Epidermal melanocyte (primary cell): ENCODE measurements at regions not wholly inside any gene's neighbourhood (a gene's known extent, or its start where the extent isn't known, plus 50 kb on each side); places are given as distances from the start of the nearest gene placed in this dataset.
A peak's percentile ranks its signal among the peaks of the same experiment; 100 is the strongest.

Source experiments
- DNase-seq: peaks from one replicate; pipeline ENCODE4 v3.0.0; 2011; ENCODE audit warnings: low spot score; ENCODE audit not compliant: insufficient read length

DNA sequence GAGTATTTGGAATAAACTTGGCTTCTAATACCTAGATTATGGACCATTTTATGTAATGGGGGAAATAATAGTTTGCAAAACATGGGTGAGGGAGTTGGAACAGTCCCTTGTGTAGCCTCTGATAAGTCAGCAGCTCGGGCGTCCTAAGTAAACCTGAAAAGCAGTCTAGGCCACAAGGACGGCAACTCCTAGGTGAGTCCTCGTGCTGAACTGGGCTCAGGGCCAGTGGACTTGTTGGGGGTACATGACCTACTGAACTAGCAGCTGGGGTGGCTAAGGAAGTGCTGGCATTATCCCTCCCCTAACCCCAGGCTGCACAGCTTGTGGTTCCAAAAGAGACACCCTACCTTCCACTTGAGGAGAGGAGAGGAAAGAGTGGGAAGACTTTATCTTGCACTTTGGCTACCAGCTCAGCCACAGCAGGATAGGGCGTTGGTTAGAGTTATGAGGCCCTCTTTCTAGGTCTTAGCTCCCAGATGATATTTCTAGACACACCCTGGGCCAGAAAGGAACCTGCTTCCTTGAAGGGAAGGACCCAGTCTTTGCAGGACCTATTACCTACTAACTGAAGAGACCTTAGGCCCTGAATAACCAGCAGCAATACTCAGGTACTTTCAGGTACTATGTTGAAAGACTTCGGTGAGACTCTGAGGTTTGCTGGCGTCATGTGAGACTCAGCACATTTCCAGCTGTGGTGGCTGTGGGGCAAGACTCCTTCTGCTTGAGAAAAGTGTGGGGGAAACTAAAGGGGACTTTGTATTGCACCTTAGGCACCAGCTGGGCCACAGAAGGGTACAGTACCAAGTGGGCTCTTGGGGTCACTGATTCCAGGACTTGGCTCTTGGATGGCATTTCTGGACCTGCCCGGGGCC lies 71.0 kb downstream of the AQP4 start:
- DNase-seq: no peak

DNA sequence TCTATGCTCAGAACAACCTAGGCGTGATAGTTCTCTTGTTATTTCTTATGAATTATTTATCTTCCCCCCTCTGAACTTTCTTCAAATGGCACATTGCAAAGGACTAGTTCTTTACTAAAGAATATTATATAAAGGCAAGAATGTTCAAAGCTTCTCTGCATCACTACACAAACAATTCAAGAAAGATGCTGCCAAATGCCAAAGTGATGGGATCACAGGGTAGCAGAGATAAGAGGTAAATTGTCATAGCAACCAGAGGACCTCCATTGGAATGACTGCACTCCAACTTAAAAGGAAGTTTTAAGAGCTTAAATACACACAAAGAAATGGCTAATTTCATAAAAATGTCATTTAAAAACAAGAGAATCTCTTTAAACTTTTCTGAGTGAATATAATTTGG lies 72.8 kb downstream of the AQP4 start:
- no peak for DNase-seq

DNA sequence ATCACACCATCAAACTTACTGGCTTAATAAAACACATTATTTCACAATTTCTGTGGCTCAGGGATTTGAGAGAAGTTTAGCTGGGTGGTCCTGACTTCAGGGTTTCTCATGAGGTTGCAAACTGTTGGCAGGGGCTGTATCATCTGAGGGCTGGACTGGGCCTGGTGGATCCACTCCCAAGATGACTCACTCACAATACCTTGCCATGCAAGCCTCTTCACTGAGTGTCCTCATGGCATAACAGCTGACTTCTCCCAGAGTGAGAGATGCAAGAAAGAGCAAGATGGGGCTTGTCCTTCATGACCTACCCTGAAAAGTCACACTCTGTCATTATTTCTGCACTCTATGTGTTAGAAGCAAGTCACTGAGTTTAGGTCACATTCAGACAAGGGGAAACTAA lies 73.8 kb downstream of the AQP4 start:
- no peak for DNase-seq

DNA sequence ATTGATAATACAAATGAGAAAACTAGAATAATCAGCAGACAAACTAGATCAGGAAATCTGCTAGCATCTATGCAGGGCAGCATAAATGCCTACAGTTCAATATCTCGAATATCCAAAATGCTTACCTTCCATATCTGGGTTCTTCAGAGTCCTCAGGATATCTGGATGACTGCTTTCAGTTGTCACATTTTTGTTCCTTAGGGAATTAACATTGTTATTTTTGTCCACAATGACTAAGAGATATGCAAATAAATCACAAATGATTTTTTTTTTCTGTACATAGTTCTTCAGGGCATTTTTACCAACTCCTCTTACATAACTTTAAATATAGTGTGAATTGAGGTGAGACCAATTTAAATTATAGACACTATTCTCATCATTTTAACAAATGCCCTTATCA lies 80.9 kb downstream of the AQP4 start:
- DNase-seq: no peak

DNA sequence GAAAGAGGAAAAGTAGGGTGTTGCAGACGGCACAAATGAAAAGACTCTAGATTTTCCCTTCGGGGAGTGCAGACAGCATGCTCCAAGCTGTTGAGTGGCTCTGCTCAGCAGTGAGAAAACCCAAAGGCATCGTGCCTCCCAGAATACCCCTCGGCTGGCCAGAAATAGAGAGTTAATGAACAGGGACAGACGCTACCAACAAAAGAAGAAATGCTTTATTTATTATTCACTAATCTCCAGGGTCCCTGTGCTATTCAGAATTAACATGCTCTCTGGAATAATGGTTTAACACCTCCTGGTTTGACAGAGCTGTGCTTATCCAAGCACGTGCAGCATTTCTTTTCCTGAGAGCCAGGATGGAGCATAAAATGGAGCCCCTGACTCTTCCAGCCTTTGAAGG lies 82.3 kb downstream of the AQP4 start:
- no peak for DNase-seq

DNA sequence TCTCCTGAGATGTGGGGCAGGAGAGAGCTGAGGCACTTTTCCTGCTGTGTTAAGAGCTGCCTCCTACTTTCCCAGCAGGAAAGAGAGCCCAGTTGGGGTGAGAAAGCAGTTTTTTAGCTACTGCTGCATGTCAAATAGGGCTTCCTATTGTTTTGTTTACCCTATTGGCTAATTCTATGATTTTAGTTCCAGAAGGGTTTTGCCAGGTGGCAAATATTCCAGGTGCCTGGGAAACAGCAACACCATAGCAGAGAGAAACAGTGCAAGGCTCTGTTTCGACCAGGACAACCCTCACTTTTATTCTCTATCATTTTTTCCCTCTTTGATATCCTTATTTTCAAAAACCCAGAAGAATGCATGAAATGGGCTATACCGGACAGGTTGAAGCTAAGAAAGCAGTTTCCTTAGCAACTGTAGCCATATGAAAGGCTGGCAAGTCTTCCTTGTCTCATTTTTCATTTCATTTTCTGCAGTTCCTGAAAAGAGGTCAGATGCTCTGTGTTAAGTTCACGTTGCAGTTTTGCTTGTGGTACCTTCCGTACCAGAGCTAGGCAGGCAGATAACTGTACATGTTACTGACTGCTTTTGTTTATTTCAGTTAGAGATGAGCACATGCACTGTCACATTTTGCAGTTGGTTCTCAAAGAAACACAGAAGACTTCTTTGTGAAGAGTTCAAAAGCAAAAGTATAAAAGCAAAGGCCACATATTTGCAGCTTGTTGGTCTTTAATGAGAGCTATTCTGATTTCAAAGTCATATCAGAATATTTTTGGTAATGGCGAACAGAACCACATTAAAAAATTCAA lies 84.8 kb downstream of the AQP4 start:
- DNase-seq: no peak

DNA sequence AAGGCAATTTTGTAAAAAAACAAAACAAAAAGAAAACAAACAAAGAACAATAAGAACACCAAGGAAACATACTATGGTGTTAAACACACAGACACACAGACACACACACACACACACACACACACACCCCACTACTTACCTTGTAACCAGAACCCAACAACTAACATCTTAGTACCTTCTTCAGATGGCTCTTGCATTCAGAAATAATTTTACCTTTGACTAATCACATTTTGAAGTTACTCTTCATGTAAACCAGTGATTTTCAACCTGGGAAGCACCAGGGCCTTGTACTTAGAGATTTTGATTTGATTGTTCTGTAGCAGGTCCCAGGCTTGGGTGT lies 87.5 kb downstream of the AQP4 start:
- DNase-seq: no peak

DNA sequence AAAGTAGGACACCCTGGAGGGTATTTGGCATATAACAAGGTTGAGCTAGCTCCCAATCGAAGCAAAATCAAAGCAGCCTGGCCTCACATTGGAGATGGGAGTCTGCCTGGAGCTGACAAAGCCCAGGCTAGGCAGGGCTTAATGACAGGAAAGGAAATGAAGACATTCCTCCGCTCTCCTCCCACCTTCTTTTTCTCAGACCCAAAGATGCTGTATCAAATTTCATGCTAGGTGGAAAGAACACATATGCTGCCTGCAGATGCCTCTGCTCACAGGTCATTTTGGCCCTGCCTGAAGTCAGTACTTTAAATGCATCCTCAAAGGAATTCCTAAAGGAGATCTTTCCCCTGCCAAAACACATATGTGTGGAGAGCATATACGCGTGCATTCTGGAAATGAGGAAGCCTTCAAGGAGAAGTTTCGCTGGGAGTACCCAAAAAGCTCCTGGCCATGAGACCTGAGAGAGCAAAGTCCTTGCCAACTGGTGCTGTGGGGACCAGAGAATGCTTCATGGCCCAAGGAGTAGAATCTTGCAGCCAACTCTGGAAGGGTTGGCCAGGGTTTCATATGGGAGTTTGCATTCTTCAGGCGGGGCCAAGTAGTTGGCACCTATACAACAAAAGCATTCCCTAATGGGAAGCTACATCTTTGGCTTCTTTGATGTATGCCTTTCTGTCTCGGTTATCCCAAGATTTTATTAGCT lies 88.0 kb downstream of the AQP4 start:
- no peak for DNase-seq

DNA sequence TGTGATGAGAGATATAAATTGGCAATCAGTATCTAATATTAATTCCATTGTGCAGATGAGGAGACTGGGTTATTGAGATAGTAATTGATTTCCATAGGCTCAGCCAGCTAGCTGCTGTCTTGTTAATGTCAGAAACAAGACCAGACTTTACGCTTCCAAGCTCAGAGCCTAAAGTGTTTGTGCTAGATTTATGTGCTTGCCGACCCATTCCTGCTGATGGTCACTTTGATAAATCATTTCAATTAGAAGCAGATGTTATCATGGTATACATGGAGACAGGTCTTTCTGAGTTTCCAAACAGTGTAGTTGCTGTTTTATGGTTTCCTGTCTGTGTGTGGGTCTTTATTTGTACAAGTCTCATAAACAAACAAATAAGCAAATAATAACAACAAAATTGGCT lies 92.8 kb downstream of the AQP4 start:
- no peak for DNase-seq

DNA sequence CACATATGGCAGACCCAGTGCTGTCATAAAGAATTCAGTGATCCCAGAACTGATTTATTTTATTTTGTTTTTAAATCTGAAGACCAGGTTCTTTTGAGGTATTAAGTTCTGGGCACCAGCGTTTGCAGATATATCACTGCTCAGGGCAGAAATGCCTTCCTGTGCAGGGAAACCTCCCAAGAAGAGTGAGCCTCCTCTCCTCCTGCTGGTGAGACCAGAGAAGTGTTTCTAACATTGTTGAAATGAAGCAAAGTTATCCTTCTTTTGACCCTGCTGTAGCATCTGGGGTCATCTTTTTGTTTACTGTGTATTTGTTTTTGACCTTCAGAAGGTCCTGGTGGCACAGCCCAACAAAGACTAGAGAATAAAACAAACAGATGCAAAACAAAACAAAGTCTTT lies 94.0 kb downstream of the AQP4 start:
- DNase-seq: peak; percentile 34

DNA sequence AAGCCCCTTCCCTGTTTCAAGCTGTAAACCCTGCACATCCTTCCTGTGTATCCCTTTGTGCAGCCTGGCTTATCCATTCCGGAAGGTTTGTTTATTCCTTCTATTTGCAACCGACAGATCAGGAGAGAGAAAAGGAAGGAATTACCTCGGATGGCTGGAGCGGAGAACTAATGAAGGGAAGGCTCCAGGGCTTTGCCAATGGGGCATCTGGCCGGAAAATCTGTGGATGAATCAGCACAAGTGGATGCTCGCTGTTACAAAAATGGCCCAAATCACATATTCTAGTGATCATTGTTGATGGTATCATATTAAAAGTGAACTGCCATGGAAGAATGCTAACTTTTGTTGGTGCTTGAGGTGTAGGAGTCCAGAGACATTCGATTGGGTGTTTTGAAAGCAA lies 97.1 kb downstream of the AQP4 start:
- no peak for DNase-seq

DNA sequence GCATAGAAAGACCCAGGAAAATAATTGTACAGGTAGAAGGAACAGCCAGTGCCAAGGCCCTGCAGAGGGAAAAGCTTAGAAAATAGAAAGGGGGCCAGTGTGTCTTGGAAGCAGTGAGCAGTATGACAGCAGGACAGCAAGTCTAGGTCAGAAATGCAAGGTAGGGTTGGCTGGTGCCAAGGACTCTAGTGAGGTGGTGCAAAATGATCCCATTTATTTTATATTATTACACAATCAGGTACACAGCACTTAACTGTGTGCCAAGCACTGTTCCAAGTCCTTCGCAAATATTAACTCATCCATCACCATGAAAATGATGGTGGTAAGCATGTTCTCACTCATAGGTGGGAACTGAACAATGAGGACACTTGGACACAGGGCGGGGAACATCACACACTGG lies 100.0 kb downstream of the AQP4 start:
- no peak for DNase-seq

DNA sequence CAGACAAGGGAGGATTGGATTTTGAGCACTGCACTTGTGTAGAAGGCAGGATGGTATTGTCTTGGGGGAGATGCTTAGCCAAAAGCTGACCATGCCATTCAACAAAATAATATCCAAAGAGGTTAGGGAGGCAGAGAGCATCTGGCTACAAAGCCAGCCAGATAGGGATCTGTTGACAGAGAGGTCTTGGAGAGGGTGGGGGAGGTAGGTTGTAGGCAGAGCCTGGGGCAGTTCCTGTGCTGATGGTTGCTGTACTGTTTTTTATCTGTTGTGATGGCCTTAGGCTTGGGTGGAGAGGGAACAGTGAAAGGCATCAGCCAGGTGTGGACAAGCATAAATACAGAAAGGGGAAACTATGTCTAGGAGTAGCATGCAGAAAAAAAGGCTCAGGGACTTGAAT lies 100.9 kb downstream of the AQP4 start:
- no peak for DNase-seq

DNA sequence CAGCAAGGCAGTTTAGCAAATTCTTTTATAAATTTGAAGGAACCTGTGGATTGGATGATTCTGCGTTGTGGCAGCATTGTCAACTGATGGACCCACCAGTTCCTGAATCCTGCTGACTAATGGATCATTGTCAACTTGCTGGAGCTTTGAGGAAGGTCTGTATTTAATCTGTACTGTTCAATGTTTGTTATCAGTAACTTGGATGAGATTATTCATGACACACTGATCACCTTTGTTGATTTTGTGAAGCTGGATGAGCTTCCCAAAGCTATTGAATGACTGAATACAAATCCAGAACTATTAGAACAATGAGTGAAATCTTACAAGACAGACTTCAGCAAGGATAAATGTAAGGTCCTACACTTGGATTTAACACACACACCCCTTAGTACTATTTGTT lies 101.3 kb downstream of the AQP4 start:
- no peak for DNase-seq

DNA sequence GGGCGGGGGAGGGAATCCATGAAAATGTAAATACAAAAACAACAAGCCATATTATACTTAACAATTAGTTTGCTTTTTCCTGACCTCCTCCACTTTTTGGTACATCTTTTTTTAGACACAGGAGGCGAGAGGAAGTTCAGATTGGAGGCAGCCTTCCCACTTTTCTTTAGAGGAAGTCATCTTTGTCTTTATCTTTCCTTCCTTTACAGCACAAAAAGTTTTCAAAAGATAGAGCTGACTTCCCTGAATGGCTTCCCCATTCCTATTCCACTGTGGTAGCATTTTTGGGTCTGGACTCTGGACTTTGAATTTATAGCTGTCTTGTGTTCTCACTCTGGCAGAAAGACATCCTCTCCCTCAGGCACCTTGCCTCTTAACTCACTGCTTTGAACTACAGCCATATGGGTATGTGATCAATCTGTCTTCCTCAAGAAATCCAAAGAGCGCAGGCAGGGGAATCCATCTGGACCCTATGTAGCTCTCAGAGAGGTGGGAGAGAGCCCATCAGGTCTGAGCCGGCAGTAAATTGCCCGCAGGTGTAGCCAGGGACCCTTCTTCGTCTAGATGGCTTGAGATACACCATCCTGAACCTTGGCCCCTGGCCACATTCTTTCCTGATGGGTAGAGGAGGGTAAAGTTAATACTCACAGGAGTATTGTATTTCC lies 101.9 kb downstream of the AQP4 start:
- no peak for DNase-seq

DNA sequence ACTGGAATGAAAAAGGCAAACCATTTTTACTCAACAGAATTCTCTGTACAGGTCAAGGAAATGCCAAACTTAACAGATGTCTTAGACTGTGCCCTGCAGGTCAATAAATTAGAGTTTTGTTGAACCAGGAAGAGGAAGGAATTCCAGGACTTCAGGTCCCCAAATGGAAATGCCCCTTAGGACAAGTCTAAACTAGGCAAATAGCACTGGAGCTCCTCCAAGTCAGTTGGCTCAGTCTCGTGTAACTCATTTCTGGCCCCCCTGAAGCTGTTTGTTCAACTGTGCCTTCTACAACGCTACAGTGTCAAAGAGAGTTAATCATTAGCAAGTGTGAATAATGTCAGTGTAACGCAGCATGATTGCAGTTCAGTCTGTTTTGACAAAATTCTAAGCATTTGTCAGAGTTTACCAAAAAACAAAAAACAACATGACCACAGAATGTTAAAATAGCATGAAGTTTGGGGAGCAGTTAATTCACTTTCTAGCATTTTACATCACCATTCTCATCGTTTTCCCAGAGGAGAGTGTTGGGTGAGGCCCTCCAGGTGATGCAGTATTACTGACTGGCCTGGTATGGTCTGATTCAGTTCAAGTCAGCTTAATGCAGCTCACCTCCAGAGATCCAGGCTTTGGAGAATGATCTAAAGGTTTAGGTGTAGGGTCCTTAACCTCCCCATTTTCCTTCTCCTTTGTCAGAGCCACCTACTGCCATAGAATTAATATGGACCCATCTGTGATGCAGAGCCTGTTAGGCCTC lies 108.1 kb downstream of the AQP4 start:
- no peak for DNase-seq

DNA sequence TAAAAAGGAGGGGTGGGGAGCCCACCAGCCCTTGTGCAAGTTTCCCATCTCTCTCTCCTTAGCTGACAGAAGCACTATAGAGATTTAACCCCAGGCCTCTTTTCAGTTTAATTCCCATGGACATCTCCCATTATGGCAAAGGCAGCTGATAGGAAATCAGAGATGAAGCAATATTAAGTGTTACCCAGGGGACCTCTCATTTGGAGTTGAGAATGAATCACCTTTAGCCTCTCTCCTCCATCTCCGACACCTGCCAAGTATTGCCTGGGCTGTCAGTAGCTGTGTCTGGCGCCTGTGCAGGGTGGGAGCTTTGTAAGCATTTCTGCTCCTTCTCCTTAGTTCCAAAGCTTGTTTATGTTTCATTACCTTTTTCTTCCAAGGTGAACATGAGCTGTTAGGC lies 109.0 kb downstream of the AQP4 start:
- DNase-seq: no peak

DNA sequence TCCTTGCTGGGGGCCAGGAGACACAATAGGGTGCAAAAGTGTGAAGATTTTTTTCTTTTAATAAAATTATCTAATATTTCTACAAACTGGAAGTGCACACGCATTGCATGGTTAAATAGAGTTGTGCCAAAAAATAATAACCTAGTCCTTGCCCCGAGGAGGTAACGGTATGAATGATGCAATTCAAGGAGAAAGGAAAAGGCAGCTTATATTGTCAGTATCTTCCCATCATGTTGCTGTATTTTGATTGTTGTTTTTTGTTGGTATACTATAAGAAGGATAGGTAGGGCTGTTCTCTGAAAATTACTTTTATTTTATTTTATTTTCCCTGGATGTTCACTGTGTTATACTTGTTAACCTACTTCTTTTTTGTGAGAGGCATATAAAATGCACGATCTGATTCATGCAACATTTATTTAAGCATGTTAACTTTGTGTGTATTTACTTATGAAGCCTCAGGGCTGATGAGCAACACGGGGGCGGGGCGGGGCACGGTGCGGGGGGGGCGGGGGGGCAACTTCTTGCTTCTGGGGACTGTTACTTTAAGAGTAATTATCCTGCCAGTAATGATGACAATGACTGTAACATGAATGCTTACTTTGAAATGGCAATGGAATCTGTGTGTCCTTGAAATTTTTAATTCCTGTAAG lies 118.6 kb downstream of the AQP4 start:
- no peak for DNase-seq

DNA sequence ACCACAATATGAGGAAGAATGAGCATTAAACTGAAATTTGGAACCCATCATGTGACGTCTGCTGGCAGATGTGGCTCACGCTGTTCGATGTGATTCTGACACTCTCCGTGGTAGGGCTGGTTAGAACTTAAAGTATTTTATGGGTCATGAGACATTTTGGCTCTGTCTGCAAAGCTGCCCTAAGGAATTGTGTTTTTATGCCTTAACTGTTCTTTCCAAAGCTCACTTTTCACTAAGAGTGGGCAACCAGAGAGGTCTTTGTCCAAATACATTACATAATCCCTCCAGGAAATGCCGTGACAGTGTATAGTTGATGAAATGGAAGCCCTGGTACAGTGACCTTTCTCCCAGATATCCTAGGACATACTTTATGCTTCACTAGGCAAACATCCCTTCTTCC lies 119.1 kb downstream of the AQP4 start:
- no peak for DNase-seq
